ENCODE measurements at regions not wholly inside any gene's neighbourhood (a gene's known extent, or its start where the extent isn't known, plus 50 kb on each side); places are given as distances from the start of the nearest gene placed in this dataset.

DNA sequence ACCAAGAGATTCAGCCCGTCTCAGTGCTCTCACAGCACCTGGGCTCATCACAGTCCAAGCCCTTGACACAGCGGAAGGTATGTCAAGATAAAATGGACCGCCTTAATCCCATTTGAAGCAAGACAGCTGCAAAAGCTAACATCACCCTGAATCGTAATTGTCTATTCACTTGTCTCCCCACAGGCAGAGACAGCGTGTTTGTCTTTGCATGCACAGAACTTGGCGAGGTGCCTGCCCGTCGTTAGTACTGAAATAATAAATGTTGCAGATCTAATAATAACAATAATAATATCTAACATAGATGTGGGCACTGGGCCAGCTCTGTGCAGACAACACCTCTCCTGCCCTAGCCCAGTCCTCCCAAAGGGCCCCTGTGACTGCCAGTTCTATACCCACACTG is 271.7 kb downstream of the NPHP4 start:
- TF ChIP-seq POLR2A (IDR thresholded peaks at IDR 0.05) (no peak), POLR2AphosphoS5 (IDR thresholded peaks at IDR 0.05) (no peak)
- TF ChIP-seq, protein P1, sequence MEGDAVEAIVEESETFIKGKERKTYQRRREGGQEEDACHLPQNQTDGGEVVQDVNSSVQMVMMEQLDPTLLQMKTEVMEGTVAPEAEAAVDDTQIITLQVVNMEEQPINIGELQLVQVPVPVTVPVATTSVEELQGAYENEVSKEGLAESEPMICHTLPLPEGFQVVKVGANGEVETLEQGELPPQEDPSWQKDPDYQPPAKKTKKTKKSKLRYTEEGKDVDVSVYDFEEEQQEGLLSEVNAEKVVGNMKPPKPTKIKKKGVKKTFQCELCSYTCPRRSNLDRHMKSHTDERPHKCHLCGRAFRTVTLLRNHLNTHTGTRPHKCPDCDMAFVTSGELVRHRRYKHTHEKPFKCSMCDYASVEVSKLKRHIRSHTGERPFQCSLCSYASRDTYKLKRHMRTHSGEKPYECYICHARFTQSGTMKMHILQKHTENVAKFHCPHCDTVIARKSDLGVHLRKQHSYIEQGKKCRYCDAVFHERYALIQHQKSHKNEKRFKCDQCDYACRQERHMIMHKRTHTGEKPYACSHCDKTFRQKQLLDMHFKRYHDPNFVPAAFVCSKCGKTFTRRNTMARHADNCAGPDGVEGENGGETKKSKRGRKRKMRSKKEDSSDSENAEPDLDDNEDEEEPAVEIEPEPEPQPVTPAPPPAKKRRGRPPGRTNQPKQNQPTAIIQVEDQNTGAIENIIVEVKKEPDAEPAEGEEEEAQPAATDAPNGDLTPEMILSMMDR (IDR thresholded peaks at IDR 0.05) = no peak

Measured in prostate gland (tissue), 2 donors.